GM12864 (cell line): ENCODE measurements at regions not wholly inside any gene's neighbourhood (a gene's known extent, or its start where the extent isn't known, plus 50 kb on each side); places are given as distances from the start of the nearest gene placed in this dataset.
"Not testable (repeated sequence)": the region's sequence is repeated elsewhere in the genome, so short reads cannot be mapped to it uniquely, and the experiment has no call there.

Source experiments
- DNase-seq: peaks from one replicate; pipeline ENCODE4 v3.0.0-alpha.2; 2011; ENCODE audit warnings: low read depth
- H3K4me3 ChIP-seq: 2 replicates; pipeline ENCODE4 v1.5.1; 2011; ENCODE audit warnings: mild to moderate bottlenecking, low read depth, low read length, control low read depth
- TF ChIP-seq, protein P1 (sequence below): IDR thresholded peaks from 2 replicates; pipeline ENCODE4 v1.5.1; 2011; ENCODE audit warnings: low read depth, mild to moderate bottlenecking, moderate library complexity, low read length, control low read depth, inconsistent platforms; ENCODE audit errors: missing control alignments

- DNase-seq = no peak
- TF ChIP-seq, protein P1, sequence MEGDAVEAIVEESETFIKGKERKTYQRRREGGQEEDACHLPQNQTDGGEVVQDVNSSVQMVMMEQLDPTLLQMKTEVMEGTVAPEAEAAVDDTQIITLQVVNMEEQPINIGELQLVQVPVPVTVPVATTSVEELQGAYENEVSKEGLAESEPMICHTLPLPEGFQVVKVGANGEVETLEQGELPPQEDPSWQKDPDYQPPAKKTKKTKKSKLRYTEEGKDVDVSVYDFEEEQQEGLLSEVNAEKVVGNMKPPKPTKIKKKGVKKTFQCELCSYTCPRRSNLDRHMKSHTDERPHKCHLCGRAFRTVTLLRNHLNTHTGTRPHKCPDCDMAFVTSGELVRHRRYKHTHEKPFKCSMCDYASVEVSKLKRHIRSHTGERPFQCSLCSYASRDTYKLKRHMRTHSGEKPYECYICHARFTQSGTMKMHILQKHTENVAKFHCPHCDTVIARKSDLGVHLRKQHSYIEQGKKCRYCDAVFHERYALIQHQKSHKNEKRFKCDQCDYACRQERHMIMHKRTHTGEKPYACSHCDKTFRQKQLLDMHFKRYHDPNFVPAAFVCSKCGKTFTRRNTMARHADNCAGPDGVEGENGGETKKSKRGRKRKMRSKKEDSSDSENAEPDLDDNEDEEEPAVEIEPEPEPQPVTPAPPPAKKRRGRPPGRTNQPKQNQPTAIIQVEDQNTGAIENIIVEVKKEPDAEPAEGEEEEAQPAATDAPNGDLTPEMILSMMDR = no peak
These were observed 325.3 kb upstream of the TARS1 start for GRCh38 chr5:33115467-33115866.

GRCh38 chr5:33118761-33119415 is 321.9 kb upstream of the TARS1 start:
- H3K4me3 ChIP-seq = no peak overlapping the region
- DNase-seq = no peak
- TF ChIP-seq, protein P1 = no peak

More at GRCh38 chr5:33115467-33115866, 325.3 kb upstream of the TARS1 start:
- H3K4me3 ChIP-seq = no peak overlapping the region

- no peak overlapping the region for H3K4me3 ChIP-seq
- TF ChIP-seq, protein P1 = no peak
- DNase-seq = no peak
These were observed 320.1 kb upstream of the TARS1 start for GRCh38 chr5:33120671-33121070.

DNA sequence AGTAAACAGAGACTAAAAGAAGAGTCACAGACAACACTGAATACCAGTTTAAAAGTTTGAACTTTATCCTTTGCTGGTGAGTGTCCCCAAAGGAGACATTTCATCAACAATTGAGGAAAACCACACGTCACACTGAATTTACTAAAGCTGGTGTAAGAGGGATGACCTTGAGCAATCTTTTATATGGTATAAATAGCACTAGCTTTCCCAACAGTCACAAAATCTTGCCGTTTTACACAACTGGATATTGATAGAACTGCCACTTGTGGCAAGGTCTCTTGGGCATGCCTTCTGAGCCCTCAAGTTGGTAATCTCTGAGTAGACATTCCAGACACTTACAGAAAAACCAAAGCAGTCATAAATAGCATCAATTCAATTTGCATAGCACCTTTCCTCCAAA is 311.5 kb upstream of the TARS1 start:
- no peak overlapping the region for H3K4me3 ChIP-seq
- TF ChIP-seq, protein P1 = no peak
- DNase-seq = no peak

- TF ChIP-seq, protein P1 = no peak
- no peak for DNase-seq
These were observed 304.0 kb upstream of the TARS1 start for GRCh38 chr5:33136785-33137184.

DNA sequence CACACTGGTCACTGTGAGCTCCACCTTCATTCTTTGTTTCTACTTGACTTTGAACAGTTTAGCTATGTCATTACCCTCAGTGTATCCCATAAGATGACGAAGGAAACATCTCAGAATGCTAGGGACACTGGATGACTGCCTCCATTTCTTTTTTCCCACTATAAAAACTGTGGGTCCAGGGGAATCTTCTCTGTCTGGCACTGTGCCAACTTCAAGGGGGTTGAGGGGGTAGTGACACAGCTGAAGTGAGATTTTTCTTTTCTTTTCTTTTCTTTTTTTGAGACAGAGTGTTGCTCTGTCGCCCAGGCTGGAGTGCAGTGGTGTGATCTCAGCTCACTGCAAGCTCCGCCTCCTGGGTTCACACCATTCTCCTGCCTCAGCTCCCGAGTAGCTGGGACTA is 302.6 kb upstream of the TARS1 start:
- DNase-seq, H3K4me3 ChIP-seq: not testable (repeated sequence)

More at GRCh38 chr5:33136785-33137184, 304.0 kb upstream of the TARS1 start:
- H3K4me3 ChIP-seq = no peak overlapping the region

DNA sequence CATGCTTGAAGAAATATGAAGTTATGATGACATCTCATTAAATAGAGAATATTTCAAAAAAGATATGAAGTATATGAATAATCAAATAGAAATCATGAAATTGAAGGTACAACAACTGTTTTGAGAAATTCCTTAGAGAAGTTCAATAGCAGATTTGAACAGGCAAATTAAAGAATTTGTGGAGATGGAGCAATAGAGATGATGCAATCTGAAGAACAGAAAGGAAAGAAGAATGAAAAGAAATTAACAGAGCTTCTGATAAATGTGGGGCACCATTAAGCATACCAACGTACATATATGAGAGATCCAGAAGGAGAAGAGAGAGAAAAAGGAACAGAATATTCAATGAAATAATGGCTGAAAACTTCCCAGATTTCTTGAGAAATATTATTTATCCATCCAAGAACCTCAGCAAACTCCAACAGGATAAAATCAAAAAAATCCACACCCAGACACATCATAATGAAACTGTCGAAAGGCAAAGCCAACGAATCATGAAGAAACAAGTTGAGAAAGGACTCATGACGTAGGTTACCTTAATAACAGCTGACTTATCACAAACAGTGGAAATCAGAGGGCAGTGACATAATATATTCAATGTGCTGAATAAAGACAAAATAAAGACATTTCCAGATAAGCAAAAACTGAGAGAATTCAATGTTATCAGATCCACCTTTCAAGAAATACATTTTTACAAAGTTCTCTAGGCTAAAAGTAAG is 297.2 kb upstream of the TARS1 start:
- no peak overlapping the region for H3K4me3 ChIP-seq
- DNase-seq = no peak
- TF ChIP-seq, protein P1 = no peak
